A549 (cell line): ENCODE measurements at regions not wholly inside any gene's neighbourhood (a gene's known extent, or its start where the extent isn't known, plus 50 kb on each side); places are given as distances from the start of the nearest gene placed in this dataset.

ENCODE experiments used
- BHLHE40 ChIP-seq: IDR thresholded peaks from 2 replicates; pipeline ENCODE4 v1.6.1; 2012; ENCODE audit warnings: low read depth, low read length, inconsistent platforms
- CBX8 ChIP-seq: fragments of 200-600 bp; sonication (generic); IDR thresholded peaks from 2 replicates; pipeline ENCODE4 v1.6.1; 2016
- CEBPB ChIP-seq, 2 experiments: fragments of >200 bp in 1 of 2; sonication (Bioruptor Twin) in 1 of 2; formaldehyde crosslinking in 1 of 2; IDR thresholded peaks; 2 replicates each; pipeline ENCODE4 v1.6.1; 2012 to 2016
- CHD4 ChIP-seq: fragments of 200-600 bp; sonication (generic); IDR thresholded peaks from 2 replicates; pipeline ENCODE4 v1.6.1; 2016; ENCODE audit warnings: antibody characterized with exemption, mild to moderate bottlenecking, borderline replicate concordance
- CTCF ChIP-seq: fragments of >200 bp; sonication (Bioruptor Twin); formaldehyde crosslinking; IDR thresholded peaks from 3 replicates; pipeline ENCODE4 v1.5.1; 2016
- HOXA7 ChIP-seq: fragments of 250-450 bp; sonication (Bioruptor Pico); IDR thresholded peaks from 2 replicates; pipeline ENCODE4 v1.5.0; 2020; ENCODE audit warnings: mild to moderate bottlenecking, moderate library complexity
- MAX ChIP-seq: IDR thresholded peaks from 2 replicates; pipeline ENCODE4 v1.6.1; 2012
- MAZ ChIP-seq: fragments of 150-350 bp; IDR thresholded peaks from 2 replicates; pipeline ENCODE4 v1.6.1; 2014; ENCODE audit warnings: antibody characterized with exemption, low read depth, low read length, borderline replicate concordance
- POLR2A ChIP-seq: IDR thresholded peaks from 2 replicates; pipeline ENCODE4 v1.6.1; 2012; ENCODE audit warnings: mild to moderate bottlenecking, low read length
- RARB ChIP-seq: fragments of 250-450 bp; sonication (Bioruptor Pico); IDR thresholded peaks from 2 replicates; pipeline ENCODE4 v1.8.0; 2021; ENCODE audit warnings: mild to moderate bottlenecking, moderate library complexity
- SREBF2 ChIP-seq: fragments of 450-650 bp; IDR thresholded peaks from 2 replicates; pipeline ENCODE4 v1.6.1; 2014; ENCODE audit warnings: mild to moderate bottlenecking, moderate library complexity

GRCh38 chr11:103637295-103637694, 399.1 kb upstream of the DDI1 start:
- TF ChIP-seq MAZ (no peak), CEBPB (IDR thresholded peaks at IDR 0.05) (no peak), CTCF (no peak), BHLHE40 (no peak), SREBF2 (no peak), POLR2A (no peak), MAX (no peak), HOXA7 (CRISPR knock-in tag) (no peak), RARB (no peak), CHD4 (no peak), CBX8 (no peak)
